GM12872 (cell line): ENCODE measurements at regions not wholly inside any gene's neighbourhood (a gene's known extent, or its start where the extent isn't known, plus 50 kb on each side); places are given as distances from the start of the nearest gene placed in this dataset.

Source experiments
- TF ChIP-seq, protein P1 (sequence below): IDR thresholded peaks from 3 replicates; pipeline ENCODE4 v1.5.1; 2011; ENCODE audit warnings: low read depth, mild to moderate bottlenecking, low read length, moderate library complexity; ENCODE audit not compliant: insufficient read depth

DNA sequence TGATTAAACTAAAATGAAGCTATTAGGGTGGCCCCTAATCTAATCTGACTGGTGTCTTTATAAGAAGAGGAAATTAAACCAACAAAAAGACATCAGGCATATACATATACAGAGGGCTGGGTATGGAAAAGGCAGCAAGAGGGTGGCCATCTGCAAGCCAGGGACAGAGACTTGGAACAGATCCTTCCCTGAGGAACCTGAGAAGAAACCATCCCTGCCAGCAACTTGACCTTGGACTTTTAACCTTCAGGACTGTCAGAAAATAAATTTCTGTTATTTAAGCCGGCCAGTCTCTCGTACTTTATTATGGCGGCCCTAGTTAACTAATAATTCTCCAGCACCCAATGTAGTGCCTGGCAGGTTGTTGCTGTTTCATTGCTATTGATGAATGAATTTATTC lies 361.5 kb upstream of the PDGFD start:
- TF ChIP-seq, protein P1, sequence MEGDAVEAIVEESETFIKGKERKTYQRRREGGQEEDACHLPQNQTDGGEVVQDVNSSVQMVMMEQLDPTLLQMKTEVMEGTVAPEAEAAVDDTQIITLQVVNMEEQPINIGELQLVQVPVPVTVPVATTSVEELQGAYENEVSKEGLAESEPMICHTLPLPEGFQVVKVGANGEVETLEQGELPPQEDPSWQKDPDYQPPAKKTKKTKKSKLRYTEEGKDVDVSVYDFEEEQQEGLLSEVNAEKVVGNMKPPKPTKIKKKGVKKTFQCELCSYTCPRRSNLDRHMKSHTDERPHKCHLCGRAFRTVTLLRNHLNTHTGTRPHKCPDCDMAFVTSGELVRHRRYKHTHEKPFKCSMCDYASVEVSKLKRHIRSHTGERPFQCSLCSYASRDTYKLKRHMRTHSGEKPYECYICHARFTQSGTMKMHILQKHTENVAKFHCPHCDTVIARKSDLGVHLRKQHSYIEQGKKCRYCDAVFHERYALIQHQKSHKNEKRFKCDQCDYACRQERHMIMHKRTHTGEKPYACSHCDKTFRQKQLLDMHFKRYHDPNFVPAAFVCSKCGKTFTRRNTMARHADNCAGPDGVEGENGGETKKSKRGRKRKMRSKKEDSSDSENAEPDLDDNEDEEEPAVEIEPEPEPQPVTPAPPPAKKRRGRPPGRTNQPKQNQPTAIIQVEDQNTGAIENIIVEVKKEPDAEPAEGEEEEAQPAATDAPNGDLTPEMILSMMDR, result no peak

DNA sequence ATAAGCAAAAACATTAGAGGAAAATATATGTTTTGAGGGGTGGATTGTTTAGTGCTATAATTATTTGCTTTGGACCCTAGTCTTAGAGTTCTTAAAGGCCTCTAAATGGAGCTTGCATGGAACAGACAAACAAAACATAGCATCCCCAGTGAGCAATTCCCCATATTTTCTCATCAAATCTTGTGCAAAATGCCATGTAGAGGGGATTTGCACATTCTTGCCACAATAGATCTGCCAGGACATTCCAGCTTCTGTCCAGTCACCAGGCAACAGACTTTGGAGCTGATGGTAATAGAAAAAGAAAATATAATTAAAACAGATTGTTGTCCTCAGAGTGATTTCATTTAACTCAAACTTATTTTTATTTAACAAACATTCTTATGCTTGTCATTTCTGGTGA lies 360.3 kb upstream of the PDGFD start:
- TF ChIP-seq, protein P1, result no peak

DNA sequence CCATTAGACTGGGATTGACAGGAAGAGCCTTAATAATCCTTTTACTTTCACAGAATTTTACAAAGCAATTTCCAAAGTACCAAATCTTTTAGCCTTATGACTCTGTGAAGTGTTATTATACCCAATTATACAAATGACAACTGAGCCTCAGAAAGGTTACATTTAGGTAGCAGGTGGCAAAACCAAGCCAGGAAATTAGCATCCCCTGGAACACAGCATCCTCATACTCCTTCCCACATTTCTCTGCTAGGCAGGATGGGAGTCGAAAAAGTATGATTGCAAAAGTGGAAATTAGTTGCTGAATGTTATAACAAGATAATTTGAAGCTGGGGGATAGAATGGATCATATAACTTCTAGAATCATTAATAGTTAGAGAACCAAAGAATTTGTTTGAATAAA lies 359.7 kb upstream of the PDGFD start:
- TF ChIP-seq, protein P1, result no peak

DNA sequence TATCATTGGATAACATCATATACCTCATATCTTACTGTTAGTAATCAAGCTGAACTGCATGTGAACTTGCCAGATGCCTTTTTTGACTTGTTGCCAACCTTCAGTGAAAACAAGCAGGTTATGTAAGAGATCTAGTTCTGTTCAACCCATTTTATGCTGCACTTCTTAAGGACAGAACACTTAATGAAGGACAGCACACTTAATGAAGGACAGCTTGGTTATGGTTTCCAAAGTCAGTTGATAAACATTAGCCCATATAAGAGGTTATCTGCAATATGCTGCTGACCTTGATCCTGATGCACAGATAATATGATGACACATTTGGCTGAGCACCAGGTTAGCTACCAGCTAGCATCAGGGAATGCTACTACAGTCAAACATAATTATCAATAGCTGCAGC lies 358.7 kb upstream of the PDGFD start:
- TF ChIP-seq, protein P1, result no peak

DNA sequence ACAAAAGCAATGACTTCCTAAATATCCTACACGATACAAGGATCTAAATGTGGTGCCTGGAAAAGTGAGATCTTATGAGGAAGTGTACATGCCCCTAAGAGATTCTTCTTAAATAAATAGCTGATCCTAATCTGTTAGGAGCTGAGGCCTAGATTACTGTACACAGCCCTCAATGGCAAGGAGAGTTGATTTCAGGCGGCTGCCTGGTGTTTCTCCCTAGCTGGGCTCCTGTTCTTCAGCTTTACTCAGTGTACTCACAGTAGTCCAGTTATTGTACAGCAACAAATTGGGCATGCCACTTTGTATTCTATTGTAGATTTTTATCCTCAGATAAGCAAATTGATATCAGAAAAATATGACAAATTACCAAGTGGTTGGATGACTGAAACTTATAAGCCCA lies 358.2 kb upstream of the PDGFD start:
- TF ChIP-seq, protein P1, result no peak

DNA sequence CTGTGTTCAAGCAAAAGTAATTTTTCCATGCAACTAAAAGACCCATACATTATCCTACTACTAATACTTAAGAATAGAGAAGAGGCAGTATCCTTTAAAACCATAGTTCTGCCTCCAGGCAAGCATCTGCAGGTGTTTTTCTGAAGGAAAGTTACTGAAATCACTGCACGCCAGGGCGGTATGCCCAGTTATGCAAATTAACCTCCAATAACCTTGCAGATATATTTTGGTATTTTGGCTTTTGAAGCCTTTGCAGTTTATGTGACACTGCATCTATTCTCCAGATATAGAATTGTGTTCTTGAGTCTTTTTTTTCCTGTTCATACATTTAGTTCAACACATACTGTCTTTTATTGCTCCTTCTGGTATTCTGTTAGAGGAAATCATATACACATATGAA lies 346.2 kb upstream of the PDGFD start:
- TF ChIP-seq, protein P1, result no peak

DNA sequence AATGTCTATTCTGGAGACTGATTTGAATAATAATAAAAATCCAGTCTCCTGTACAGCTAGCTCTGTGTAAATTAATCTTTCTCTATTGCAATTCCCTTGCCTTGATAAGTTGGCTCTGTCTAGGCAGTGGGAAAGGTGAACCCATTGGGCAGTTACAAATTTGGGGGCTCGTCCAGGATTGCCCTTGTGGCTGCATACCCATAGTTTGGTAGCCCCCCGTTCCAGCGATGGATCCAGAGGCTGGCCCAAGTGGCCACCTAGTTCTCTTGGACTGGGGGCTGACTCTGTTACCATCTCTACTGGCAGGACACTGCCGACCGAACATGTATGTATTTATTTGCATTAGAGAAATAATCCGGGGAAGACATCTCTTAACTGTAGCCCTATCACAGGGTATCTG lies 326.2 kb upstream of the PDGFD start:
- TF ChIP-seq, protein P1, result no peak

DNA sequence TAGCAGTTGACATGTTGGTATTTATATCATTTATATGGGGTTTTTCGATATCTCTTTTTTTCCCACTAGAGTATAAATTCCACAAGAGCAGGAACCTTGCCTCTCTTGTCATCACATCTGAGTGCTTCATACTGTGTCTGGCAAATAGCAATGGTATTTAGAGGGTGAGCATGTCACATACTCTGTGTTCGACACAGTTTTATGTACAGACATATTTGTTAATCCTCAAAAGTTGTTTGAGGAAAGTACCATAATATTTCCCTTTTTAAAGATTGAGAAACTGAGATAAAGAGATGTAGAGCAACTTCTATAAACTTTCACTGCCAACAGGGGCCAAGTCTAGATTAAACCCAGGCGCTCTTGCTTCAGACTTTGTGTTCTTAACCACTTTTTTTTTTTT lies 324.6 kb upstream of the PDGFD start:
- TF ChIP-seq, protein P1, result no peak
